PC-3 (cell line): ENCODE measurements at regions not wholly inside any gene's neighbourhood (a gene's known extent, or its start where the extent isn't known, plus 50 kb on each side); places are given as distances from the start of the nearest gene placed in this dataset.

Experiments used
- ATAC-seq: fragments of 200-7000 bp; cut with Tn5 transposase; 2 replicates; pipeline ENCODE4 v1.9.1; 2020; ENCODE audit warnings: mild to moderate bottlenecking, moderate library complexity
- BruUV-seq: library from RNA; stranded (reverse); fragments of 400-500 nt; replicated peaks from 2 replicates; lab custom pipeline; 2021; lab: Mats Ljungman, UMichigan
- CTCF ChIA-PET: fragments of 300-600 bp; sonication (Branson Sonifier 250); formaldehyde crosslinking; loops from one replicate; lab custom pipeline; 2022; ENCODE audit warnings: antibody characterized with exemption; lab: Charles Lee
- POLR2A ChIA-PET: fragments of 300-600 bp; sonication (Branson Sonifier 250); formaldehyde crosslinking; loops from one replicate; lab custom pipeline; 2022; ENCODE audit warnings: antibody characterized with exemption; ENCODE audit not compliant: unreplicated experiment; lab: Charles Lee
- DNase-seq: peaks from one replicate; pipeline ENCODE4 v3.0.0-alpha.2; 2015
- H2AFZ ChIP-seq: fragments of 300-600 bp; sonication (generic); 2 replicates; pipeline ENCODE4 v1.6.0; 2016; ENCODE audit warnings: antibody characterized with exemption, low read length
- H3F3A ChIP-seq: fragments of 300-600 bp; sonication (generic); one replicate; pipeline ENCODE4 v1.6.0; 2017; ENCODE audit warnings: antibody characterized with exemption, low read length, control low read depth, mild to moderate bottlenecking; ENCODE audit not compliant: unreplicated experiment
- H3K27ac ChIP-seq: fragments of 300-600 bp; sonication (generic); 2 replicates; pipeline ENCODE4 v1.5.1; 2016; ENCODE audit warnings: mild to moderate bottlenecking, low read length
- H3K27me3 ChIP-seq: fragments of 300-600 bp; sonication (generic); 2 replicates; pipeline ENCODE4 v1.6.1; 2016; ENCODE audit warnings: low read length, mixed read lengths
- H3K36me3 ChIP-seq: fragments of 300-600 bp; sonication (generic); 2 replicates; pipeline ENCODE4 v1.6.1; 2016; ENCODE audit warnings: low read depth, mixed run types, low read length, mixed read lengths
- H3K4me1 ChIP-seq: fragments of 300-600 bp; sonication (generic); 2 replicates; pipeline ENCODE4 v1.5.1; 2016; ENCODE audit warnings: low read length; ENCODE audit not compliant: insufficient read depth
- H3K4me2 ChIP-seq: fragments of 300-600 bp; sonication (generic); 2 replicates; pipeline ENCODE4 v1.6.0; 2016; ENCODE audit warnings: low read length
- H3K4me3 ChIP-seq: fragments of 300-600 bp; sonication (generic); 2 replicates; pipeline ENCODE4 v1.5.1; 2016; ENCODE audit warnings: mild to moderate bottlenecking, low read length, mixed read lengths
- H3K79me2 ChIP-seq: fragments of 300-600 bp; sonication (generic); 2 replicates; pipeline ENCODE4 v1.6.1; 2017; ENCODE audit warnings: low read length, mixed read lengths
- H3K9ac ChIP-seq: fragments of 300-600 bp; sonication (generic); 2 replicates; pipeline ENCODE4 v1.6.0; 2016; ENCODE audit warnings: mild to moderate bottlenecking, low read length
- H3K9me2 ChIP-seq: fragments of 300-600 bp; sonication (generic); replicated peaks from 2 replicates; pipeline ENCODE4 v1.6.1; 2016; ENCODE audit warnings: mixed run types, low read length, mixed read lengths
- H3K9me3 ChIP-seq: fragments of 300-600 bp; sonication (generic); 2 replicates; pipeline ENCODE4 v1.6.1; 2016; ENCODE audit warnings: low read length, mixed read lengths
- H4K20me1 ChIP-seq: fragments of 300-600 bp; sonication (generic); 2 replicates; pipeline ENCODE4 v1.6.1; 2016; ENCODE audit warnings: low read length, mixed read lengths
- CTCF ChIP-seq: fragments of 300-600 bp; sonication (generic); conservative IDR thresholded peaks from 2 replicates; pipeline ENCODE4 v1.5.1; 2017; ENCODE audit warnings: antibody characterized with exemption, low read depth, mild to moderate bottlenecking, low read length
- EZH2 ChIP-seq: fragments of 300-600 bp; sonication (generic); IDR thresholded peaks from one replicate; pipeline ENCODE4 v1.6.1; 2017; ENCODE audit warnings: antibody characterized with exemption, mild to moderate bottlenecking, low read length; ENCODE audit not compliant: unreplicated experiment
- EZH2phosphoT487 ChIP-seq: fragments of 300-600 bp; sonication (generic); IDR thresholded peaks from 2 replicates; pipeline ENCODE4 v1.6.1; 2018; ENCODE audit warnings: mild to moderate bottlenecking, antibody characterized with exemption, low read length, borderline replicate concordance
- intact Hi-C: fragments of 100-400 bp; cut with micrococcal nuclease; formaldehyde crosslinking; loops from 2 replicates; pipeline ENCODE4 v1.9.0; 2023

- POLR2A ChIA-PET: no interaction called here
- intact Hi-C loops: loop anchor here (5.0 kb wide), 1 partner anchor 98 kb away; no protein-coding TSS in a partner anchor
- CTCF ChIA-PET: no interaction called here
These were observed 111.0 kb downstream of the GATA6 start for GRCh38 chr18:22280453-22280750.

GRCh38 chr18:22279741-22280452 lies 110.5 kb downstream of the GATA6 start:
- CTCF ChIA-PET: no interaction called here
- no TSS peak for BruUV-seq

More at GRCh38 chr18:22280453-22280750, 111.0 kb downstream of the GATA6 start:
- DNase-seq: no peak
- Histone ChIP-seq H3K27ac (no peak overlapping the region), H3K4me1 (peaks cover 28% of the 10 kb centered on the region), H3K9me2 (no peaks in the 10 kb centered on the region), H3F3A (no peaks in the 10 kb centered on the region), H2AFZ (no peak overlapping the region), H3K79me2 (no peaks in the 10 kb centered on the region), H3K9ac (no peak overlapping the region), H3K4me3 (no peak overlapping the region), H3K36me3 (no peaks in the 10 kb centered on the region), H3K9me3 (no peaks in the 10 kb centered on the region), H4K20me1 (no peaks in the 10 kb centered on the region), H3K4me2 (no peak overlapping the region), H3K27me3 (no peaks in the 10 kb centered on the region)
- BruUV-seq: no TSS peak
- no peak for TF ChIP-seq EZH2phosphoT487
- TF ChIP-seq EZH2: no peak
- TF ChIP-seq CTCF: no peak
- ATAC-seq: no peak

More at GRCh38 chr18:22279741-22280452, 110.5 kb downstream of the GATA6 start:
- ATAC-seq (no peak), DNase-seq (no peak)
- POLR2A ChIA-PET: no interaction called here
- intact Hi-C loops: loop anchor here (5.0 kb wide), 1 partner anchor 98 kb away; no protein-coding TSS in a partner anchor
- Histone ChIP-seq H3K9me3 (no peaks in the 10 kb centered on the region), H3K27me3 (no peaks in the 10 kb centered on the region), H2AFZ (no peak overlapping the region), H3K4me2 (no peak overlapping the region), H3F3A (no peaks in the 10 kb centered on the region), H3K4me1 (peaks cover 22% of the 10 kb centered on the region), H3K9ac (no peak overlapping the region), H3K79me2 (no peaks in the 10 kb centered on the region), H3K9me2 (no peaks in the 10 kb centered on the region), H3K4me3 (no peak overlapping the region), H3K36me3 (no peaks in the 10 kb centered on the region), H3K27ac (no peak overlapping the region), H4K20me1 (no peaks in the 10 kb centered on the region)
- no peak for TF ChIP-seq CTCF
- no peak for TF ChIP-seq EZH2phosphoT487
- TF ChIP-seq EZH2: no peak
